NCI-H446 (cell line): ENCODE measurements at regions not wholly inside any gene's neighbourhood (a gene's known extent, or its start where the extent isn't known, plus 50 kb on each side); places are given as distances from the start of the nearest gene placed in this dataset.

Experiments used
- DNase-seq, 2 experiments: peaks; one replicate each; lab custom pipeline; 2025; lab: John Stamatoyannopoulos, UW

- DNase-seq: no peak
Measured at GRCh38 chr10:131775833-131776232, 125.0 kb upstream of the PPP2R2D start.

- no peak for DNase-seq
Measured at GRCh38 chr10:131776496-131776895, 124.3 kb upstream of the PPP2R2D start.

- no peak for DNase-seq
Measured at GRCh38 chr10:131777162-131777561, 123.6 kb upstream of the PPP2R2D start.

GRCh38 chr10:131777921-131778320, 122.9 kb upstream of the PPP2R2D start:
- no peak for DNase-seq

GRCh38 chr10:131778385-131778784, 122.4 kb upstream of the PPP2R2D start:
- DNase-seq: no peak

GRCh38 chr10:131778842-131779241, 122.0 kb upstream of the PPP2R2D start:
- no peak for DNase-seq

GRCh38 chr10:131779661-131780394, 121.0 kb upstream of the PPP2R2D start:
- no peak for DNase-seq

GRCh38 chr10:131781076-131781475, 119.7 kb upstream of the PPP2R2D start:
- DNase-seq: no peak

GRCh38 chr10:131781791-131782190, 119.0 kb upstream of the PPP2R2D start:
- no peak for DNase-seq

- DNase-seq: no peak
Measured at GRCh38 chr10:131784363-131785120, 116.3 kb upstream of the PPP2R2D start.

GRCh38 chr10:131785121-131785460, 115.7 kb upstream of the PPP2R2D start:
- no peak for DNase-seq

GRCh38 chr10:131786756-131787605, 113.8 kb upstream of the PPP2R2D start:
- DNase-seq: peak in 1 of 2 experiments; percentile 21

- DNase-seq: no peak
Measured at GRCh38 chr10:131787961-131788360, 112.8 kb upstream of the PPP2R2D start.

- no peak for DNase-seq
Measured at GRCh38 chr10:131788386-131788785, 112.4 kb upstream of the PPP2R2D start.

- DNase-seq: no peak
Measured at GRCh38 chr10:131789516-131789915, 111.3 kb upstream of the PPP2R2D start.

- peak; percentile 4 to 11 for DNase-seq
Measured at GRCh38 chr10:131790021-131790420, 110.8 kb upstream of the PPP2R2D start.

- DNase-seq: no peak
Measured at GRCh38 chr10:131792011-131792651, 108.7 kb upstream of the PPP2R2D start.

- DNase-seq: no peak
Measured at GRCh38 chr10:131792809-131793208, 108.0 kb upstream of the PPP2R2D start.

- no peak for DNase-seq
Measured at GRCh38 chr10:131795761-131796160, 105.0 kb upstream of the PPP2R2D start.

GRCh38 chr10:131797626-131798025, 103.2 kb upstream of the PPP2R2D start:
- DNase-seq: no peak

- DNase-seq: no peak
Measured at GRCh38 chr10:131799429-131799828, 101.4 kb upstream of the PPP2R2D start.
